Keratinocyte (primary cell): ENCODE measurements at regions not wholly inside any gene's neighbourhood (a gene's known extent, or its start where the extent isn't known, plus 50 kb on each side); places are given as distances from the start of the nearest gene placed in this dataset.

Experiments used
- DNase-seq: peaks from one replicate; pipeline ENCODE4 v3.0.0-alpha.2; 2011; ENCODE audit warnings: low read depth, missing footprints, low spot score
- FAIRE-seq: peaks from 2 replicates; lab custom pipeline; 2011; peaks lifted over from hg19 to GRCh38; lab: Jason Lieb, UNC
- H2AFZ ChIP-seq: 2 replicates; pipeline ENCODE4 v1.6.0; 2012; ENCODE audit warnings: low read length, control low read depth, inconsistent platforms; ENCODE audit not compliant: control insufficient read depth
- H3K27ac ChIP-seq: 2 replicates; pipeline ENCODE4 v1.5.1; 2011; ENCODE audit warnings: low read length; ENCODE audit not compliant: control insufficient read depth, insufficient read depth
- H3K27me3 ChIP-seq: 3 replicates; pipeline ENCODE4 v1.6.0; 2011; ENCODE audit warnings: low read length; ENCODE audit not compliant: control insufficient read depth, insufficient read depth; ENCODE audit errors: extremely low read depth
- H3K36me3 ChIP-seq, 2 experiments: 2 replicates in 1 of 2; 3 replicates in 1 of 2; pipeline ENCODE4 v1.5.1; 2011; ENCODE audit warnings: low read length in 2 of 2, mild to moderate bottlenecking in 1 of 2; ENCODE audit not compliant: control insufficient read depth in 2 of 2, insufficient read depth in 2 of 2; ENCODE audit errors: extremely low read depth in 1 of 2
- H3K4me1 ChIP-seq: 3 replicates; pipeline ENCODE4 v1.5.1; 2011; ENCODE audit warnings: low read length; ENCODE audit not compliant: control insufficient read depth, insufficient read depth; ENCODE audit errors: extremely low read depth
- H3K4me2 ChIP-seq: 3 replicates; pipeline ENCODE4 v1.6.0; 2011; ENCODE audit warnings: low read depth, low read length; ENCODE audit not compliant: control insufficient read depth, insufficient read depth; ENCODE audit errors: extremely low read depth
- H3K4me3 ChIP-seq, 3 experiments: fragments of 200-600 bp in 1 of 3; sonication (generic) in 1 of 3; 2 replicates in 2 of 3; 3 replicates in 1 of 3; pipeline ENCODE4 v1.5.1; 2011 to 2016; ENCODE audit warnings: low read length in 3 of 3, mild to moderate bottlenecking in 3 of 3, control low read depth in 2 of 3, inconsistent platforms in 1 of 3, low read depth in 1 of 3, mixed read lengths in 1 of 3, mixed run types in 1 of 3, moderate library complexity in 1 of 3; ENCODE audit not compliant: control insufficient read depth in 2 of 3, insufficient read depth in 2 of 3; ENCODE audit errors: extremely low read depth in 1 of 3
- H3K79me2 ChIP-seq: 2 replicates; pipeline ENCODE4 v1.6.0; 2012; ENCODE audit warnings: low read length; ENCODE audit not compliant: control insufficient read depth, insufficient read depth
- H3K9ac ChIP-seq: 3 replicates; pipeline ENCODE4 v1.6.0; 2011; ENCODE audit warnings: low read length; ENCODE audit not compliant: control insufficient read depth, insufficient read depth; ENCODE audit errors: extremely low read depth
- H3K9me1 ChIP-seq: 3 replicates; pipeline ENCODE4 v1.6.0; 2011; ENCODE audit warnings: low read length; ENCODE audit not compliant: control insufficient read depth, insufficient read depth; ENCODE audit errors: extremely low read depth
- H3K9me3 ChIP-seq: 2 replicates; pipeline ENCODE4 v1.5.1; 2012; ENCODE audit warnings: low read depth, low read length; ENCODE audit not compliant: control insufficient read depth
- H4K20me1 ChIP-seq: 3 replicates; pipeline ENCODE4 v1.6.0; 2011; ENCODE audit warnings: low read length; ENCODE audit not compliant: control insufficient read depth, insufficient read depth; ENCODE audit errors: extremely low read depth
- CTCF ChIP-seq, 3 experiments: IDR thresholded peaks in 1 of 3; conservative IDR thresholded peaks in 1 of 3; optimal IDR thresholded peaks in 1 of 3; 2 replicates in 2 of 3; 3 replicates in 1 of 3; pipeline versions ENCODE3 to v1.5.1; 2011; ENCODE audit warnings: low read length in 3 of 3, mild to moderate bottlenecking in 3 of 3, moderate library complexity in 2 of 3, control low read depth in 1 of 3, inconsistent platforms in 1 of 3; ENCODE audit not compliant: insufficient read depth in 2 of 3; ENCODE audit errors: extremely low read depth in 1 of 3
- EZH2 ChIP-seq: IDR thresholded peaks from one replicate; pipeline ENCODE4 v1.6.1; 2012; ENCODE audit warnings: inconsistent platforms, mild to moderate bottlenecking, low read length, moderate library complexity
- dilution Hi-C: fragments of 300-500 bp; cut with MboI; formaldehyde crosslinking; loops from one replicate; pipeline ENCODE4 v1.7.0; 2020; ENCODE audit warnings: low sequenced_read_pairs; ENCODE audit not compliant: extremely low pct_ligation_motif_present

GRCh38 chr12:30846776-30847175 lies 79.8 kb upstream of the TSPAN11 start:
- H3K27ac ChIP-seq, result no peak overlapping the region
- H3K9me1 ChIP-seq, result no peaks in the 10 kb centered on the region
- no peaks in the 10 kb centered on the region for H4K20me1 ChIP-seq
- no peak for TF ChIP-seq CTCF (optimal IDR thresholded peaks at IDR 0.05 in 1 of 3, IDR thresholded peaks at IDR 0.05 in 1 of 3, conservative IDR thresholded peaks at IDR 0.05 in 1 of 3; ENCODE audit: extremely low read depth in 1 of 3, insufficient read depth in 2 of 3, low read length in 3 of 3)
- no peak for TF ChIP-seq EZH2
- peaks cover 7% of the 10 kb centered on the region for H3K4me1 ChIP-seq
- H2AFZ ChIP-seq, result no peak overlapping the region
- H3K79me2 ChIP-seq, result no peaks in the 10 kb centered on the region
- DNase-seq, result no peak
- H3K4me3 ChIP-seq, result no peak overlapping the region
- dilution Hi-C loops, result no loop called here
- no peak overlapping the region for H3K4me2 ChIP-seq
- no peaks in the 10 kb centered on the region for H3K9me3 ChIP-seq
- no peaks in the 10 kb centered on the region for H3K27me3 ChIP-seq
- H3K9ac ChIP-seq, result no peak overlapping the region
- no peaks in the 10 kb centered on the region for H3K36me3 ChIP-seq
- FAIRE-seq, result no peak

- TF ChIP-seq CTCF (optimal IDR thresholded peaks at IDR 0.05 in 1 of 3, IDR thresholded peaks at IDR 0.05 in 1 of 3, conservative IDR thresholded peaks at IDR 0.05 in 1 of 3; ENCODE audit: extremely low read depth in 1 of 3, insufficient read depth in 2 of 3, low read length in 3 of 3) (no peak), EZH2 (no peak)
- FAIRE-seq (no peak), DNase-seq (no peak)
- Histone ChIP-seq H3K4me2 (no peak overlapping the region), H3K4me3 (no peak overlapping the region), H3K27ac (no peak overlapping the region), H4K20me1 (no peaks in the 10 kb centered on the region), H3K9ac (no peak overlapping the region), H3K9me1 (no peaks in the 10 kb centered on the region), H3K27me3 (no peaks in the 10 kb centered on the region), H2AFZ (no peak overlapping the region), H3K79me2 (no peaks in the 10 kb centered on the region), H3K36me3 (no peaks in the 10 kb centered on the region), H3K4me1 (peaks cover 5% of the 10 kb centered on the region), H3K9me3 (no peaks in the 10 kb centered on the region)
- dilution Hi-C loops, result no loop called here
Measured at GRCh38 chr12:30845676-30846075, 80.9 kb upstream of the TSPAN11 start.
